GM23338 (cell line): ENCODE measurements at regions not wholly inside any gene's neighbourhood (a gene's known extent, or its start where the extent isn't known, plus 50 kb on each side); places are given as distances from the start of the nearest gene placed in this dataset.
A peak's percentile ranks its signal among the peaks of the same experiment; 100 is the strongest.

Experiments
- ATAC-seq: fragments of 200-7000 bp; cut with Tn5 transposase; 3 replicates; pipeline ENCODE4 v1.9.1; 2020
- DNase-seq: peaks from one replicate; pipeline ENCODE4 v3.0.0-alpha.2; 2015; ENCODE audit warnings: low spot score
- H2AFZ ChIP-seq: fragments of 200-600 bp; sonication (generic); 2 replicates; pipeline ENCODE4 v1.8.0; 2016; ENCODE audit warnings: antibody characterized with exemption, mild to moderate bottlenecking, moderate library complexity
- H3F3A ChIP-seq: fragments of 200-600 bp; sonication (generic); replicated peaks from 2 replicates; pipeline ENCODE4 v1.8.0; 2017; ENCODE audit warnings: antibody characterized with exemption, mixed run types, low read depth
- H3K27ac ChIP-seq: fragments of 200-600 bp; sonication (generic); 2 replicates; pipeline ENCODE4 v1.6.1; 2016; ENCODE audit warnings: low read depth
- H3K27me3 ChIP-seq: fragments of 200-600 bp; sonication (generic); 2 replicates; pipeline ENCODE4 v1.8.0; 2016; ENCODE audit warnings: mild to moderate bottlenecking, mixed run types, moderate library complexity; ENCODE audit not compliant: insufficient read depth
- H3K36me3 ChIP-seq: fragments of 200-600 bp; sonication (generic); 2 replicates; pipeline ENCODE4 v1.8.0; 2016; ENCODE audit warnings: mild to moderate bottlenecking; ENCODE audit not compliant: insufficient read depth
- H3K4me1 ChIP-seq: fragments of 200-600 bp; sonication (generic); 2 replicates; pipeline ENCODE4 v1.8.0; 2016; ENCODE audit warnings: mild to moderate bottlenecking, moderate library complexity; ENCODE audit not compliant: insufficient read depth
- H3K4me2 ChIP-seq: fragments of 200-600 bp; sonication (generic); 2 replicates; pipeline ENCODE4 v1.7.1; 2017; ENCODE audit warnings: mixed run types
- H3K4me3 ChIP-seq: fragments of 200-600 bp; sonication (generic); 2 replicates; pipeline ENCODE4 v1.6.1; 2016; ENCODE audit warnings: mixed run types
- H3K79me2 ChIP-seq: fragments of 200-600 bp; sonication (generic); replicated peaks from 2 replicates; pipeline ENCODE4 v1.8.0; 2017; ENCODE audit warnings: mild to moderate bottlenecking; ENCODE audit not compliant: insufficient read depth
- H3K9me2 ChIP-seq: fragments of 200-600 bp; sonication (generic); 2 replicates; pipeline ENCODE4 v1.8.0; 2017; ENCODE audit not compliant: insufficient read depth
- H4K20me1 ChIP-seq: fragments of 200-600 bp; sonication (generic); replicated peaks from 2 replicates; pipeline ENCODE4 v1.8.0; 2017; ENCODE audit warnings: mild to moderate bottlenecking; ENCODE audit not compliant: insufficient read depth
- H3K27ac Mint-ChIP-seq: 2 replicates; pipeline ENCODE4 v1.8.0; 2020; ENCODE audit warnings: inconsistent platforms, mild to moderate bottlenecking, moderate library complexity, mixed read lengths
- H3K27me3 Mint-ChIP-seq: 3 replicates; pipeline ENCODE4 v1.8.0; 2022; ENCODE audit warnings: low read depth, mild to moderate bottlenecking, moderate library complexity, mixed read lengths, inconsistent platforms; ENCODE audit not compliant: insufficient read depth, poor library complexity
- H3K36me3 Mint-ChIP-seq: 3 replicates; pipeline ENCODE4 v1.8.0; 2021; ENCODE audit warnings: low read depth, mild to moderate bottlenecking, inconsistent platforms, moderate library complexity, mixed read lengths
- H3K4me1 Mint-ChIP-seq: 3 replicates; pipeline ENCODE4 v1.8.0; 2020; ENCODE audit warnings: mild to moderate bottlenecking, inconsistent platforms, mixed read lengths
- H3K4me3 Mint-ChIP-seq: 3 replicates; pipeline ENCODE4 v1.8.0; 2021; ENCODE audit warnings: moderate library complexity, mild to moderate bottlenecking, inconsistent platforms, mixed read lengths
- H3K9me3 Mint-ChIP-seq: 3 replicates; pipeline ENCODE4 v1.8.0; 2020; ENCODE audit warnings: moderate library complexity, mild to moderate bottlenecking, inconsistent platforms, mixed read lengths
- CREB1 ChIP-seq: fragments of 250-450 bp; sonication (Bioruptor Pico); IDR thresholded peaks from 2 replicates; pipeline ENCODE4 v1.5.0; 2020; ENCODE audit warnings: low read depth, mild to moderate bottlenecking, moderate library complexity
- CTCF ChIP-seq, 2 experiments: fragments of 200-600 bp in 1 of 2; sonication (generic) in 1 of 2; conservative IDR thresholded peaks; 2 replicates each; pipeline versions ENCODE4 v1.5.1 to v1.6.1; 2016 to 2017; ENCODE audit warnings: antibody characterized with exemption in 2 of 2, low read depth in 2 of 2, mild to moderate bottlenecking in 2 of 2, moderate library complexity in 1 of 2
- ETS1 ChIP-seq: IDR thresholded peaks from 2 replicates; pipeline ENCODE4 v1.6.1; 2016; ENCODE audit warnings: antibody characterized with exemption
- EZH2 ChIP-seq: fragments of 200-600 bp; sonication (generic); IDR thresholded peaks from one replicate; pipeline ENCODE4 v1.8.0; 2017; ENCODE audit warnings: antibody characterized with exemption, mild to moderate bottlenecking, low read depth; ENCODE audit not compliant: unreplicated experiment
- EZH2phosphoT487 ChIP-seq: fragments of 200-600 bp; sonication (generic); IDR thresholded peaks from one replicate; pipeline ENCODE4 v1.8.1; 2018; ENCODE audit warnings: antibody characterized with exemption; ENCODE audit not compliant: unreplicated experiment
- JUNB ChIP-seq: IDR thresholded peaks from one replicate; pipeline ENCODE4 v1.6.1; 2016; ENCODE audit warnings: antibody characterized with exemption; ENCODE audit not compliant: unreplicated experiment
- NANOG ChIP-seq: IDR thresholded peaks from 2 replicates; pipeline ENCODE4 v1.6.1; 2016; ENCODE audit warnings: antibody characterized with exemption, borderline replicate concordance
- STAT1 ChIP-seq: IDR thresholded peaks from one replicate; pipeline ENCODE4 v1.6.1; 2016; ENCODE audit warnings: antibody characterized with exemption; ENCODE audit not compliant: unreplicated experiment
- ZNF114 ChIP-seq: fragments of 250-450 bp; sonication (Bioruptor Pico); IDR thresholded peaks from 2 replicates; pipeline ENCODE4 v1.5.0; 2020; ENCODE audit warnings: mild to moderate bottlenecking, moderate library complexity
- ZNF331 ChIP-seq: fragments of 250-450 bp; sonication (Bioruptor Pico); IDR thresholded peaks from 2 replicates; pipeline ENCODE4 v1.5.0; 2020; ENCODE audit warnings: low read depth, mild to moderate bottlenecking, moderate library complexity
- ZNF462 ChIP-seq: fragments of 250-450 bp; sonication (Bioruptor Pico); IDR thresholded peaks from 2 replicates; pipeline ENCODE4 v1.5.0; 2020; ENCODE audit warnings: mild to moderate bottlenecking, moderate library complexity

GRCh38 chr9:32703635-32704034 is 68.2 kb upstream of the TAF1L start:
- ATAC-seq (peak; percentile 89), DNase-seq (peak; percentile 59)
- Mint-ChIP-seq H3K36me3 (no peaks in the 10 kb centered on the region), H3K4me1 (0 out of 3 replicates have a peak, but pooled peaks cover 3% of the 10 kb centered on the region), H3K27ac (no peak overlapping the region), H3K9me3 (no peaks in the 10 kb centered on the region; the same call in 2 of the 3 replicates), H3K4me3 (no peak overlapping the region), H3K27me3 (peaks cover 4% of the 10 kb centered on the region)
- no peaks in the 10 kb centered on the region for H3K36me3 ChIP-seq
- H3K9me2 ChIP-seq, result no peaks in the 10 kb centered on the region
- no peak overlapping the region for H2AFZ ChIP-seq
- H3K27ac ChIP-seq, result no peak overlapping the region
- no peaks in the 10 kb centered on the region for H3K27me3 ChIP-seq
- H3K4me1 ChIP-seq, result no peaks in the 10 kb centered on the region
- no peaks in the 10 kb centered on the region for H3F3A ChIP-seq
- TF ChIP-seq ZNF331 (CRISPR knock-in tag) (no peak), CTCF (conservative IDR thresholded peaks at IDR 0.05; ENCODE audit: low read depth in 2 of 2) (peak; percentile 49 to 78)
- H3K4me2 ChIP-seq, result no peak overlapping the region
- H4K20me1 ChIP-seq, result no peaks in the 10 kb centered on the region
- no peak overlapping the region for H3K4me3 ChIP-seq
- no peaks in the 10 kb centered on the region for H3K79me2 ChIP-seq

- no peak overlapping the region for H3K27ac ChIP-seq
- no peaks in the 10 kb centered on the region for H3K9me2 ChIP-seq
- peaks cover 4% of the 10 kb centered on the region for H3K9me3 Mint-ChIP-seq
- no peak overlapping the region for H3K27ac Mint-ChIP-seq
- H3K27me3 ChIP-seq, result no peaks in the 10 kb centered on the region
- 0 out of 3 replicates have a peak, but pooled peaks cover under 1% of the 10 kb centered on the region for H3K36me3 Mint-ChIP-seq
- H4K20me1 ChIP-seq, result no peaks in the 10 kb centered on the region
- ATAC-seq, result peak; percentile 79
- TF ChIP-seq STAT1 (no peak), ZNF114 (CRISPR knock-in tag) (no peak), EZH2 (no peak), CREB1 (CRISPR knock-in tag) (no peak), NANOG (no peak), ETS1 (no peak), JUNB (no peak), CTCF (conservative IDR thresholded peaks at IDR 0.05; ENCODE audit: low read depth in 2 of 2) (no peak), ZNF331 (CRISPR knock-in tag) (no peak), EZH2phosphoT487 (no peak), ZNF462 (no peak)
- H3K27me3 Mint-ChIP-seq, result peaks cover 4% of the 10 kb centered on the region
- no peak overlapping the region for H3K4me3 ChIP-seq
- H3K79me2 ChIP-seq, result no peaks in the 10 kb centered on the region
- peak; percentile 25 for DNase-seq
- H3K4me3 Mint-ChIP-seq, result no peak overlapping the region
- H3K4me1 ChIP-seq, result no peaks in the 10 kb centered on the region
- H3F3A ChIP-seq, result no peaks in the 10 kb centered on the region
- no peak overlapping the region for H3K4me2 ChIP-seq
- H2AFZ ChIP-seq, result no peak overlapping the region
- H3K36me3 ChIP-seq, result no peaks in the 10 kb centered on the region
- H3K4me1 Mint-ChIP-seq, result 0 out of 3 replicates have a peak, but pooled peaks cover 3% of the 10 kb centered on the region
These were observed 68.9 kb upstream of the TAF1L start for GRCh38 chr9:32704343-32704742.
